Naive thymus-derived CD8-positive, alpha-beta T cell (primary cell): ENCODE measurements at regions not wholly inside any gene's neighbourhood (a gene's known extent, or its start where the extent isn't known, plus 50 kb on each side); places are given as distances from the start of the nearest gene placed in this dataset.
A peak's percentile ranks its signal among the peaks of the same experiment; 100 is the strongest.
"Not testable (repeated sequence)": the region's sequence is repeated elsewhere in the genome, so short reads cannot be mapped to it uniquely, and the experiment has no call there.

ENCODE experiments used
- ATAC-seq, 2 donors: fragments of 150-1000 bp; cut with Tn5 transposase in 1 of 2; sonication (Bioruptor Pico), chemical (Tn5 transposase) in 1 of 2; 1 replicate in 1 of 2; 2 replicates in 1 of 2; pipeline ENCODE4 v1.10.0; 2021; ENCODE audit warnings: mild to moderate bottlenecking in 2 of 2, moderate library complexity in 2 of 2
- POLR2A ChIA-PET: fragments of 350-600 bp; sonication (Branson Sonifier 250); formaldehyde crosslinking; loops from one replicate; lab custom pipeline; 2021; ENCODE audit warnings: antibody characterized with exemption; lab: Charles Lee
- DNase-seq, 10 donors: peaks; one replicate each; pipeline versions ENCODE4 v3.0.0 to v3.0.0-alpha.2; 2020 to 2022
- H3K27ac Mint-ChIP-seq, 10 donors: one replicate each; pipeline ENCODE4 v1.8.0; 2020 to 2022; ENCODE audit warnings: mild to moderate bottlenecking in 10 of 10, mixed read lengths in 10 of 10, moderate library complexity in 4 of 10, inconsistent platforms in 1 of 10
- H3K27me3 Mint-ChIP-seq, 5 donors: one replicate each; pipeline ENCODE4 v1.8.0; 2021 to 2022; ENCODE audit warnings: mixed read lengths in 5 of 5
- H3K36me3 Mint-ChIP-seq, 3 donors: one replicate each; pipeline ENCODE4 v1.8.0; 2020 to 2022; ENCODE audit warnings: mixed read lengths in 3 of 3, mild to moderate bottlenecking in 2 of 3, inconsistent platforms in 1 of 3
- H3K4me1 Mint-ChIP-seq, 4 donors: one replicate each; pipeline ENCODE4 v1.8.0; 2021 to 2022; ENCODE audit warnings: mixed read lengths in 4 of 4
- H3K4me3 Mint-ChIP-seq, 10 donors: one replicate each; pipeline ENCODE4 v1.8.0; 2020 to 2022; ENCODE audit warnings: mild to moderate bottlenecking in 10 of 10, mixed read lengths in 10 of 10, moderate library complexity in 6 of 10, inconsistent platforms in 1 of 10
- H3K9me3 Mint-ChIP-seq, 9 donors: one replicate each; pipeline ENCODE4 v1.8.0; 2020 to 2022; ENCODE audit warnings: mixed read lengths in 9 of 9, mild to moderate bottlenecking in 3 of 9, inconsistent platforms in 1 of 9, moderate library complexity in 1 of 9

- H3K27me3 Mint-ChIP-seq, H3K27ac Mint-ChIP-seq, H3K4me3 Mint-ChIP-seq, H3K4me1 Mint-ChIP-seq, H3K9me3 Mint-ChIP-seq, ATAC-seq, POLR2A ChIA-PET, H3K36me3 Mint-ChIP-seq: not testable (repeated sequence)
- DNase-seq = peak in 1 of 10 donors; percentile 1
Observed at GRCh38 chr5:71139310-71139709, 71.8 kb upstream of the GTF2H2 start.
